HG02870 (cell line): ENCODE measurements at regions not wholly inside any gene's neighbourhood (a gene's known extent, or its start where the extent isn't known, plus 50 kb on each side); places are given as distances from the start of the nearest gene placed in this dataset.

Source experiments
- ATAC-seq: cut with Tn5 transposase; IDR thresholded peaks from one replicate; pipeline ENCODE4 v1.9.1; 2021; ENCODE audit warnings: mild to moderate bottlenecking, moderate library complexity; ENCODE audit not compliant: unreplicated experiment

DNA sequence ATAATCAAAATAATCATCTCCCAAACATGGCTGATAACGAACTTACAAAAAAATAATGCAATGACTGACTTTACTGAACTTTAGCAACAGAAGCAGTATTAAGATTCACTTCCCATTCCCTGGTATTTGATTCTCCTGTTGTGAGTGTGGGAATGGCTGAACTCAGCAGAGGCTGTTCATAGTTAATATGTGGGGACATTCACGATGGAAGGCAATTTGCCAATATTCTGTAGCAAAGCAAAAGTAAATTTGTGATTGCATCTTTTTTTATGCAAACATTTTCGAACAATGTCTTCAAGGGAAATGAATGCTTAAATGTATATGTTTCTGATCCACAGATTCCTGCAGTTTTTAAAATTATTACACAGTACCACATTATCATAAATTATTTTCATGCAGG is 431.7 kb upstream of the KLF6 start:
- no peak for ATAC-seq

DNA sequence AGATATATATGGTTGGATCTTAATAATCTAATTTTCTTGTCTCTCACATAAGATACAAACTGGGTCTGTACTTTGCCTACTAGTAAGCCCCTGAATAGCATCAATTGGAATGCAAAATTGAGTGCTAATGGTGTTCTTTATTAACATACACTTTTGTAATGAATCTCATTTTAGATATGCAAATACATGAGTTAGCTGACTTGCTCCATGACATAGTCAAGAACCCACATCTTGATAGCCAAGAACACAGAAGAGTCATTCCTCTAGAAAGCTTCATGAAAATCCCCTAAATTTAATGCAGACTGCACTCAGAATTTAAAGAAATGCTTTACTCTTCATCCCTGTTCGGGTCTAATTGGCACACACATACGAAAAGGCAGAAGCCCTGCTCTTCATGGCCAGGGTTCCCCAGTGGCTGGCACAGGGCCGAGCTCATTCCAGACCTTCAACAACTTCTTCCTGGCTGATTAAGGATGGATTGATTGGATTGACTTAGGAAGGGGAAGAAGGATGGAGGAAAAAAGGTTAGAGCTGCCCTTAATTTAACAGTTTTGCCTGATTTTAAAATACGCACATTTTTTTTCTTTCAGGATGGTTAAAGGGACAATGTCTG is 431.1 kb upstream of the KLF6 start:
- ATAC-seq: no peak

DNA sequence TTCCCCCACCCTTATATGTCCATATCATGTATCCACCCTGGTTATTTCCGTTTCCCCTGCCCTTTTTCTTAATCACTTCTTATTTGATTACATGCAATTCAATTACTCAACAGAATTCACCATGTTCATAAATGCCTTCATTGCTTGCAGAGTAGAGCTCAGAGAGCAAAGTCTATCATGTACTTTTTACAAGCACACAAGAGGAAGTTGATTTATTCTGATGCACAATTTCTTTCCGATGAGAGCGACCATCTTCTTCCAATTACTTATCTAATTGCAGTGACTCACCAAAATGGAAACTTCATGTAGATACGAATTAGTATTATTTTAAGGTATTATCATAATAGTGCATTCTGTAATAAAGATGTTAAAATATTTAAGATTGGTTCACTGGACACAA is 430.5 kb upstream of the KLF6 start:
- no peak for ATAC-seq

DNA sequence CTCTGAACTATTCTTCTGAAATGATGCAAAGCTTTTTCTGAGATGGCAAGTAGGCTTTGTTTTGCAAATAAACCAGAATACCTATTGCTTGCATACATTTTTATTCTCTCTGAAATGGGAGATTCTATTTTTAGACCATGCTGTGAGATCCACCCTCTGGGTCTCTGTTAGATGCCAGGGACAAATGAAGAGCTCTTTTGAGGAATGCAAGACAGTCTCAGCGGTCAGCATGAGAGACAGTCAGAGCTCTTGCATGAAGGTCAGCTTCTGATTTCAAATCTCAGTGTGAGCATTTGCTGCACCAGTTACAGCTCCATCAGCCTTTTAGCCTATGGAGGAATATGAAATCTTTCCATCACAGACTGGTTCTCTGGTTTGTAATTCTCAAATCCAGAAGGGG is 429.9 kb upstream of the KLF6 start:
- ATAC-seq: no peak

DNA sequence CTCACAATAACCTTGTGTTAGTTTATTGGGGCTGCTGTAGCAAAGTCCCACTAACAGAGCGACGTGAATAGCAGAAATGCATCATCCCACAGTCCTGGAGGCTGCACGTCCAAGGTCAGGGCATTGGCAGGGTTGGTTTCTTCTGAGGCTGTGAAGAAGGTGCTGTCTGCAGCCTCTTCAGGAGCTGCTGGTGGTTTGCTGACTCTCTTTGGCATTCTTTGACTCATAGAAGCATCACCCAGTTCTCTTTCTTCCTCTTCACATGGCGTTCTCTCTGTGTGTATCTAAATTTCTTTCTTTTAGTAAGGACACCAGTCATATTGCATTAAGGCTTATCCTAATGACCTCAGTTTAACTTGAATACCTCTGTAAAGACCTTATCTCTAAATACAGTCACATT is 428.4 kb upstream of the KLF6 start:
- no peak for ATAC-seq

DNA sequence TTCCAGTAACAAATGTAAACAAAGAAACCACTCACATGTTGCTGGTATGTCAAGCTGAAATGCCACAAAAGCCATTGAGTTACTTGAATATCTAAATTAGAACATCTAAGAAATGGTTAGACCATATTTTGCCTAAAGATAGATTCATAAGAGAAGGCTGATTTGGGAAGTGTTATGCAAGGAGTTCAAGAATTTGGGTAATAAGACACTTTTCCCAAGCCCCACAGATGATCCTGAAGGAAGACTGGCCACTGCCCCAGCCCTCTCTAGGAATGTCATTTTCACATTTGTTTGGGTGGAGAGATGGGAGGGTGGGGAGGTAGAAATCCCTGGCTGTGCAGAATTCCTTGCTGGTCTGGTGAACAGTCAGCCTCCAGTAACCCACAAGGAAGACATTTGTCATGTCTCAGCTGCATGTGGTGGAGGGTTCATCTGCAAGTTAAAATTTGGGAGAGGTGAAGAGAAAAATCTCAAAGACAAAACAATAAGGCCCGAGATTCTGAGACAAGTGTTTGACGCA is 427.2 kb upstream of the KLF6 start:
- no peak for ATAC-seq

DNA sequence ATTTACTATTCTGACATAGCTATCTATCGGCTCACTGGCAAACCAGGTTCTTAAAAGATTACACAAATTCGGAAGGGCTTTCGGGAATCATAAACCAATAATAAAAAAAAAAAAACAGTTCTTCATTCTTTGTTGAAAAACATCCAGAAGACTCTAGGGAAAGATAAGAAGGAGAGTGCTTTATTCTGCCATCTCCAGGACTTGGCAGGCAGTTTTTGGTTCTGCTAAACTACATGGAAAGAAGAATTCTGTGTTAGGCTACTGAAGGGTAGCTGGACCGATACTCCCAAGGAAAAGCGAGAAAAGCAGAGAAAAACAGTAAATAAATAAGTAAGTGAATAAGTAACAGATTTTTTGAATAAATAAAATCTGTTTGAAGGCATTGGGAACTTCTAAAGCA is 423.5 kb upstream of the KLF6 start:
- no peak for ATAC-seq

DNA sequence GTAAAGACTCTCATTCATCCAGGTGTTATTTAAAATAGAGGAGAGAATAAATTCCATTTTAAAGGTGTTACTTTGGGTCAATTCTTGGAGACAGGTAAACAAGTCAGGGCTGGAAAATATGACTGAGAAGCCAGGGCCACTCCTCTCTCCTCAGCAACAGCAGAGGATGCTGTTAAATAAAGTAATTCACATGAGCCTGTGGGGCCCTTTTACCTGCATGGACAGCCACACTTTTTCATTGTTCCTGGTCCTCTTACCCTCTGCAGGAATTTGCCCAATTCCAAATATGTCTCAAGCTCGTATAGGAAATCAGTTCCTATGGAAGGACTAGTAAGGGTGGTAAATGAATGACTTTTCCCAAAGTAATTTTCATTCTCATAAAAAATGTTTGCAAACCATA is 420.1 kb upstream of the KLF6 start:
- ATAC-seq: no peak

DNA sequence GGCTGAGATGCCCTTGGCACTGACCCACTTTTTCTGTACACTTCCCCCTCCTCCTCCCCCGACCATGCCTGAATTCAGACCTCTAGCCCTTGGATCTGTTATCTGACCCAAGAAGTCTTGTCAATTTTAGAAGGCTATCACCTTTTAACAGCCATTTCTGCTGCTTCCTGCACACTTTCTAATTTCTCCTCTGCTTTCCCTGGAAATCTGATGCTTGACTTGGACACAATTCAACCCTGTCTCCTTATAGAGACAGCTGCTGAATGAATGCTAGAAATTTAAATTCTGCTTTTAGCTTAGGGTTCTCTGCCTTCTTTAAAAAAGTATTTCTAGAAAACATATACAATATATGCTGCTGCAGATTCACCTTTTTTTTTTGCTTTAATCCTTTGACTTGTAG is 417.9 kb upstream of the KLF6 start:
- no peak for ATAC-seq

DNA sequence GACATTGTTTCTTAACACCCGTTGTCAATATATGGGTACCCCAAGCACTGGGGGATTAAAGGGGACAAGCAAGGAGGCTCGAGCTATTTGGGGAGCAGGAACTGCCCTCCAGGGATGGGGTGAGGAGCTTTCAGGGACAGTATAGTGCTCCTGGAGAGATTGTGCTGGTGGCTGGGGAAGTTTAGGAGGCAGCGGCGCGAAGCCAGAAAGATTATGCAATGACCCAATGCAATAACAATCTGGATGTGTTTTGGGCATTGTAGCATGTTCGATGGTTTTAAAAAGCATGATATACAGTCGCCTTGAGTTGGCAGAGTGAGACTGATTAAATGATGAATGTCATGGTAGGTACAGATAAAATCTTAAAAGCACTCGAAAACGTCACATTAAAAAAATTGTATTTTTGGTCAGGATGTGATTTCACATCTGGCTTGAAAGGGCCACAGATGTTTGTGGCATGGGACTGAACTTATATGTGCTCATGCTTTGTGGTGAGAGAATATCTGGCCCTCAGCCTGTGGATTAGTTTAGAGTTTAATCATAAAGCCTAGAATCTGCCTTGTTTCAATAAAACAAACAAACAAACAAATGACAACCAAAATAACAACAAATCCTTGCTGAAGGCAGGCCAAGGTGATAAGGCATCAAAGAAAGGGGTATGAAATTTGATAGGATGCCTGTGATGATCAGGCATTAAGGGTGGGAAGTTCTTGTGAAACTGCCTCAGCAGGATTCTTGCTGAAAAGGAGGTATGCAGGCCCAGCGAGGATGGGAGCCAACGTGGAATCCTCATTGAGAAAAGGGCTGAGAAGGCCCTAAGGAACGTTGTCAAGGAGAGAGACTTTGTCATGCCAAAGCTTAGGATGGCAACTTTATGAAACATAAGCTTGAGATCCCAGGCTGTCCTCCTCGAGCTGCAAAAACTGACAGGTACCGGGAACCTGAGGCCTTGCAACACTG is 417.1 kb upstream of the KLF6 start:
- no peak for ATAC-seq

DNA sequence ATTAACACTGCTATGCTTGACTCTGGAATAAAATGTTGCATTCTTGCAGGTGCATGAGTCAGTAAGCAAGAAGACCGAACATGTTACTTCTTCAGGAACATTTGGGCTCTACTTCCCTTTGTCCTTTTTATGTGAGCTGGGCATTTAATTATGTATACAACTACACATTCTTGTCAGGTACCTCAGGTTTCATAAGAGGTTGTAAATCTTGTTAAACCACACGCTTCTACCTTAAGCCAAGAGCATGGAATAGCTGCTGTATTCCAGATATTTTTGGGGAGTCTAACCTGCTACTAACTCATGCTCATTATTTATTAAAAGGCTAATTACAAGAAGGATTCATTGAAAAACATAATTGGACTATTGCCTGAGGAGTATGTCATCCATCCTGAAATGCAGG is 414.2 kb upstream of the KLF6 start:
- no peak for ATAC-seq

DNA sequence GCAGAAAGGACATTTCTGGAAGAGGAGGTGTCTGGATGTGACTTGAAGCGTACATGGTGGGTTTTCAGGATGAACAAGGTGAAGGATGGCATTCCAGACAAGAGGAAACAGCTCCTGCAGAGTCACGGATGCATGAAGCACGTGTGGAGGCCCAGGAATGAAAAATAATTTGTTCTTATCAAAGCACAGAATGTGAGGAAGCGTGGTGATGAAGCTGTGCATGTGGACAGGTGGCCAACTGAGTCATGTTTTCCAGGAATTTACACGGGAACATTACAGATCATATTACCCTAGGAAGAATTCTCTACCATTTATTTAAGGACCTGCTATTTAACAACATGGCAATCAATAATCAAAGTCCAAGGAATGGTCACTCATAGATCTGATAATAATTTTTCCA is 413.2 kb upstream of the KLF6 start:
- no peak for ATAC-seq

DNA sequence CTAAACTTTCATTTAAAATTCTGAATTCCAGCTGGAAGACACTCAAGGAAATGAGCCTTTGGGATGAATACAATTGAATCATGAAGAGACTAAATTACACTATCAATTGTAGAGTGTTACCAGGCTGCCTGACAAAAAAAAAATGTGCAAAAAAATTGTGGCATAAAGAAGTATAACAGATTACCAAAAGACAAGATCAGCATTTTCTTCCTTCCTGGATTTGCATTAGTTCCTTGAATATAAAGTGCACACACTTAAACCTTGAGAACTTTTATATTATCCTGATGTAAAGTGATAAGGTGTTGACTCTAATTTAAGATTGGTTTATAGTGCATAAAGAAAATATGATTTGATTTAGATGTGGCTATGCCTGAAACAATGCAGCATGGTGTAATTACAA is 412.7 kb upstream of the KLF6 start:
- ATAC-seq: no peak

DNA sequence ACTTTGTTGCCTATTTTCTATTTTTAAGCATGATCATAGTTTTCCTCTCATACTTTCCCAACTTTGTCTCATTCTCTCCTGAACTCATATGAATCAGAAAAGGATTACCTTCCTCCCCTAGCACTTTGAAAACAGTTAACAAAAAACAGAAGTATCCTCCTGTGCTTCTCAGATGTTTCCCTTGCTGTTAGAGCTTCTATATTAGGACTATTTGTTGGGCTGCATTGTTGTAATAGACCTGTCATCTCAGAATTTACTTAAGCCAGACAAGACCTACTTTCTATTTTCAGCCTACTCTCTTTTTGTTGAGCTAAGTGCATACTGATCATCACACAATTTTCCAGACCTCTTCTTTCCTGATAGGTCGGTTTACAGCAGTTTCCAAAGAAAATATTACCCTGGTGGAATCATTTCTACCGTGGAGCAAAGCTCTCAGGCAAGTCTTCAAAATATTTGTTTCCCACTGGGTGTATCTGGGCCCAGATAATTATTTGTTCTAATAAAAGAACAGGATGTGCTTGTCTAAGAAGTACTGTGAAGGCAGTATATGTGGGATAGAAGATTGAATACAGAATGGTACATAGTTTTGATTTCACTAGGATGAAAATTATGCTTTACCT is 411.9 kb upstream of the KLF6 start:
- no peak for ATAC-seq

DNA sequence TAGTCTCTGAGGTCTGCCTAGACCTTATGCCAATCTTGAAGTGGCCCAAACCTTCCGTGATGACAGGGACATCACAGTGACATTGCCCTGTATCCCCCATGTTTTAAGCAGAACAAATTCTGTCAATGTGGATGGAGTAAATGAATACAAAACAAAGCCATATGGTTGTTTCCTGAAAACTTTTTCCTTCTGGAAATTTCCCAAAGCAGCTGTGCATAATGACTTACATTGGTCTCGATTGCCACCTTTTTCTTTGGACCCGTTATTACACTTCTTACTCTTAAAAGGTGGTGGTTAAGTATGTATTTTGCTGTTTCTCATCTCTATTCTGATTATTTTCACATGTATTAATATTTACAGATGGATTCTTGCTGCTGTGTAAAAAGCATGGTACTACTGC is 411.2 kb upstream of the KLF6 start:
- no peak for ATAC-seq

DNA sequence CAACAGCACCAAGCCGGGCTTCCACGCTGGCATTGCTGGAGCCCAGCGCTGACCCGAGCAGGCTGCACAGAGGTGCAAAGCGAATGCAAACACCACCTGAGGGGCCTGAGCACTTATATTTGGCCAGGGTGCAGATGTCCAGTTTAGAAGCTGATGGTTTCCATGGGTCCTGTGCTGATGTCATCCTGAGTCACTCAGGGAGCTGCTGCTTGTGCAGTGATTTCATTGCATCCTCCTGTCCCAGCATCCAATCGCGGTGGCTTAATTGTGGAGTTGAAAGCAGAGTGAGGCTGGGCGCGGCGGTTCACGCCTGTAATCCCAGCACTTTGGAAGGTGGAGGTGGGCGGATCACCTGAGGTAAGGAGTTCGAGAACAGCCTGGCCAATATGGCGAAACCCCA is 410.2 kb upstream of the KLF6 start:
- ATAC-seq: no peak

DNA sequence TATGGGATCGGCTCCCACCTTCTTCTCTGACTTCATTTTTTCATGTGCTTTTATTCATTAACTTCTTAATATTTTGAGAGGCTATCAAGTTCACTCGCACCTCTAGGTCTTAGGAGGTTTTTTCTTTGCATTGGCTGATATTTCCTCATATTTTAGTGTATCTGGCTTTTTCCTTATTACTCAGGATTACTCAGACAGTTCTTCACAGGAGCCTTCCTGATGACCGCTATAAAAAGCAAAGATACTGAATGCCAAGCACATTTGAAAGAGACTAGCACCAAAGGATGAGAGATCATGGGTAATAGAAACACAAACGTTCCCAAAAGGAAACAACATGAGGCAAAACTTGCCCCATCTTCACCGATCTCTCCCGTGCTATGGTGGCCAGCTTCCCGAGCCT is 409.2 kb upstream of the KLF6 start:
- ATAC-seq: no peak

DNA sequence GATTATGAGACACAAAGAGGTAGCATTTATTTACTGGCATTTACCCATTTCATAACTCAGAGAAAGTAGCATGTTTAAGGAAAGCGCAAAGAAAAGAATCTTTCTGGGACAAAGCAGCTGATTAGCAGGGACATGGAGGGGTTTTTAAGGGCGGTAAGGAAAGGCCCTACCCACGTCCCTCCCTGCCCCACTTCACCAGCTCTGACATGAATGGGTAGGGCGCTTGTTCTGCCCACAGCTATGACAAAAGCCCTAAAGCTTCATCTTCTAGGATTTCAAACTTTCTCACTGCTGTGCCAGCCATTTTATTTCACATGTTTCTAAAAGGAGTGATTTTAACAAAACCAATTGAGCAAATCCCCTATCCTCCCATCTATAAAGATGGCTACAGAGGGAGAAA is 406.9 kb upstream of the KLF6 start:
- no peak for ATAC-seq

DNA sequence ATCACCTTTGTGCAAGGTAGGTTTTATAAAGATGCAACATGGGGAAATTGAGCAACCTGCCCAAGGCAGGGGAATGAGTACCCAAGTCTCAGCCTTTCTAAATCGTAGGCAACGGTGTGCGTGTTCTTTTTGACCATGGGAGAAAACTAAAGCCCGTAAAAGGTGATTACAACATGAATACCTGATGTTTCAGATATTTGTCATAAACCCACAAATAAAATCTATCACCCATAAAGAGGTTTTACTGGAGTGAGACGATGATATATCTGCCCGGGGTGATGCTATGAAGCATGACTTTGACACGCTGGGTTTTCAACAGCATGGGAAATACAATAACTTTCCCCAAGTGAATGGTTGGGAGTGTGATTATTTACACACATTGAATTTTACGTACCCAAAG is 406.3 kb upstream of the KLF6 start:
- no peak for ATAC-seq

DNA sequence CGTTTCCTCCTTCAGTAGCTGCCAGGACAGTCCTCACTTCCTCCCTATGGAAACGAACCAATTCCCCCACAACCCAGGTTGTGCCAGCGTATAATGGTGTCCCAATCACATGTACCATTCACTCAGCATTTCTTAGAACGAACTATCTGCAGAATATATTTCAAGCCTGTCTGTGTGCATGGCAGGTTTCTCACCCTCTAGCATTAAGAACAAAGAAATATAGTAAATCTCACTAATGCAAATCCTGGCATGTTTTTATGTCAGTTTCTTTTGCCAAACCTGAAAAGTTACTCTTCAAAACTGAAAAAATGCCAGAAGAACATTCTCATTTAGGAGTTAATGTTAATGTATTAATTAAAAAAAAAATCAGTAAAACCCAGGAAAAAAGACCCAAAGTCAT is 405.9 kb upstream of the KLF6 start:
- no peak for ATAC-seq

DNA sequence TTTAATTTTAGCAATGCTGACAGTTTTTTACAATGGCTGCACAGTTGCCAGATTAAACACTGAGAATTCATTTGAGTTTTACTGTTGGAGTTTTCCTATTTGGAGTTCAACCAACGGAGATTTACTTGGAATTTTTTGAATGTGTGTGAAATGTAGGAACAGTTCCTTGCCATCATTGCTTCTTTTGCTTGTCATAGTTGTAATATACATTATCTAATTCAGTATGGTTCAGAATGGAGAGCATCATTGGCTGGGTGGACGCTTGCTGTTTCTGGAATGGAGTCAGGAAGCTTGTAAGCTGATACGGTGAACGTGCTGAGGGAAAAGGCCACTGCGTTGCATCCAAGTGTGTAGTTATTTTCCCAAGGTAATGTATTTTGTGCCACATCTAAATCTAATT is 404.3 kb upstream of the KLF6 start:
- ATAC-seq: no peak

DNA sequence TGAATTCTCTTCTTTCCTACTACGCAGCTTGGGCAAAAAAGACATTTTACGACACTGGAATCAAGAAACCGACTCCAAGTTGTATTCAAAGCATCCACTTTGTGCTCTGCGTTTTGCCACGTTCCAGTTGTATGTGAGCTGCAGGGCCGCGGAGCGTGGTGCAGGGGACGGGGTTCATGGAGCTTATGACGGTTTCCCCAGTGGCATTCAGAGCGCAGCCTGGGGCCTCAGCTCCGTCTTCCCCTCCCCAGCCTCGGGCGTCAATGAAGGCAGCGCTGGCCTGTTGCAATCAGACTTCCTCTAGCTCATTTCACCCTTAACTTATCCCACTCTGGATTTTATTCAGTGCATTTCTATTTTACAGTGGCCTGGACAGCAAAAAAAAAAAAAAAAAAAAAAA is 403.4 kb upstream of the KLF6 start:
- ATAC-seq: no peak
